H9 (cell line): ENCODE measurements at regions not wholly inside any gene's neighbourhood (a gene's known extent, or its start where the extent isn't known, plus 50 kb on each side); places are given as distances from the start of the nearest gene placed in this dataset.

ENCODE experiments used
- DNase-seq: peaks from one replicate; pipeline ENCODE4 v3.0.0-alpha.2; 2017
- H2AFZ ChIP-seq: one replicate; pipeline ENCODE4 v1.6.1; 2013; ENCODE audit warnings: mild to moderate bottlenecking, low read length, control low read depth, moderate library complexity
- H2AK5ac ChIP-seq: 2 replicates; pipeline ENCODE4 v1.6.1; 2013; ENCODE audit warnings: low read length, control low read depth, mixed read lengths; ENCODE audit not compliant: insufficient read length
- H2BK120ac ChIP-seq: one replicate; pipeline ENCODE4 v1.6.1; 2013; ENCODE audit warnings: low read depth, mild to moderate bottlenecking, low read length, control low read depth, inconsistent platforms; ENCODE audit not compliant: poor library complexity, severe bottlenecking
- H2BK12ac ChIP-seq: 2 replicates; pipeline ENCODE4 v1.6.1; 2013; ENCODE audit warnings: low read length, control low read depth, mixed read lengths, low read depth; ENCODE audit not compliant: insufficient read length
- H2BK15ac ChIP-seq: 2 replicates; pipeline ENCODE4 v1.6.1; 2013; ENCODE audit warnings: low read depth, low read length, control low read depth
- H2BK20ac ChIP-seq: one replicate; pipeline ENCODE4 v1.6.1; 2013; ENCODE audit warnings: low read depth, mild to moderate bottlenecking, low read length, control low read depth, inconsistent platforms; ENCODE audit not compliant: poor library complexity, severe bottlenecking
- H2BK5ac ChIP-seq: 2 replicates; pipeline ENCODE4 v1.6.1; 2013; ENCODE audit warnings: low read length, control low read depth, mixed read lengths; ENCODE audit not compliant: insufficient read length
- H3K14ac ChIP-seq: 2 replicates; pipeline ENCODE4 v1.6.1; 2013; ENCODE audit warnings: low read length, control low read depth; ENCODE audit not compliant: insufficient read depth
- H3K18ac ChIP-seq: 2 replicates; pipeline ENCODE4 v1.6.1; 2013; ENCODE audit warnings: low read depth, mild to moderate bottlenecking, mixed read lengths, low read length, control low read depth; ENCODE audit not compliant: insufficient read length
- H3K23ac ChIP-seq: 2 replicates; pipeline ENCODE4 v1.6.1; 2013; ENCODE audit warnings: low read length, control low read depth, mixed read lengths, low read depth; ENCODE audit not compliant: insufficient read length
- H3K23me2 ChIP-seq: 2 replicates; pipeline ENCODE4 v1.6.1; 2013; ENCODE audit warnings: low read depth, mild to moderate bottlenecking, mixed read lengths, low read length, control low read depth; ENCODE audit not compliant: insufficient read length, poor library complexity, severe bottlenecking
- H3K27ac ChIP-seq: 2 replicates; pipeline ENCODE4 v1.5.1; 2013; ENCODE audit warnings: low read length, control low read depth, mixed read lengths, low read depth; ENCODE audit not compliant: insufficient read length
- H3K27me3 ChIP-seq: 2 replicates; pipeline ENCODE4 v1.6.1; 2013; ENCODE audit warnings: low read length, control low read depth, inconsistent platforms; ENCODE audit not compliant: insufficient read depth
- H3K4ac ChIP-seq: 2 replicates; pipeline ENCODE4 v1.6.1; 2013; ENCODE audit warnings: low read depth, mild to moderate bottlenecking, control low read depth, inconsistent platforms, low read length, moderate library complexity
- H3K4me1 ChIP-seq: 2 replicates; pipeline ENCODE4 v1.6.1; 2013; ENCODE audit warnings: low read length, control low read depth, inconsistent platforms; ENCODE audit not compliant: insufficient read depth
- H3K4me2 ChIP-seq: 2 replicates; pipeline ENCODE4 v1.6.1; 2013; ENCODE audit warnings: low read length, control low read depth, mixed read lengths; ENCODE audit not compliant: insufficient read length, insufficient read depth
- H3K56ac ChIP-seq: 2 replicates; pipeline ENCODE4 v1.6.1; 2013; ENCODE audit warnings: low read depth, mild to moderate bottlenecking, mixed read lengths, low read length, control low read depth; ENCODE audit not compliant: insufficient read length
- H3K79me1 ChIP-seq: 2 replicates; pipeline ENCODE4 v1.6.1; 2013; ENCODE audit warnings: low read depth, mild to moderate bottlenecking, moderate library complexity, low read length, control low read depth, inconsistent platforms; ENCODE audit not compliant: insufficient read depth, poor library complexity, severe bottlenecking
- H3K79me2 ChIP-seq: 2 replicates; pipeline ENCODE4 v1.6.1; 2013; ENCODE audit warnings: low read length, control low read depth, inconsistent platforms; ENCODE audit not compliant: insufficient read depth
- H3K9ac ChIP-seq: 2 replicates; pipeline ENCODE4 v1.6.1; 2013; ENCODE audit warnings: low read length, control low read depth, mixed read lengths; ENCODE audit not compliant: insufficient read length; ENCODE audit errors: extremely low read depth
- H3K9me3 ChIP-seq: one replicate; pipeline ENCODE4 v1.6.1; 2013; ENCODE audit warnings: low read depth, low read length, inconsistent platforms; ENCODE audit not compliant: control insufficient read depth
- H3T11ph ChIP-seq: one replicate; pipeline ENCODE4 v1.6.1; 2013; ENCODE audit warnings: mild to moderate bottlenecking, low read length, control low read depth, inconsistent platforms
- H4K20me1 ChIP-seq: one replicate; pipeline ENCODE4 v1.6.1; 2013; ENCODE audit not compliant: control insufficient read depth, insufficient read length, insufficient read depth
- H4K5ac ChIP-seq: 2 replicates; pipeline ENCODE4 v1.6.1; 2013; ENCODE audit warnings: low read depth, mild to moderate bottlenecking, mixed read lengths, low read length, control low read depth; ENCODE audit not compliant: insufficient read length
- H4K8ac ChIP-seq: replicated peaks from 2 replicates; pipeline ENCODE4 v1.6.1; 2013; ENCODE audit warnings: low read length, control low read depth, mixed read lengths, low read depth; ENCODE audit not compliant: insufficient read length
- H4K91ac ChIP-seq: 2 replicates; pipeline ENCODE4 v1.6.1; 2013; ENCODE audit warnings: low read depth, mild to moderate bottlenecking, moderate library complexity, mixed read lengths, low read length, control low read depth; ENCODE audit not compliant: insufficient read length
- H3K27ac Mint-ChIP-seq, 3 experiments: 2 replicates in 2 of 3; 3 replicates in 1 of 3; pipeline ENCODE4 v1.8.0; 2020 to 2021; ENCODE audit warnings: mixed read lengths in 3 of 3, mild to moderate bottlenecking in 1 of 3, moderate library complexity in 1 of 3
- H3K27me3 Mint-ChIP-seq: 2 replicates; pipeline ENCODE4 v1.8.0; 2021; ENCODE audit warnings: low read depth, mild to moderate bottlenecking, moderate library complexity, mixed read lengths
- H3K36me3 Mint-ChIP-seq, 3 experiments: 2 replicates in 2 of 3; 3 replicates in 1 of 3; pipeline ENCODE4 v1.8.0; 2020 to 2021; ENCODE audit warnings: low read depth in 3 of 3, mixed read lengths in 3 of 3; ENCODE audit not compliant: insufficient read depth in 1 of 3
- H3K4me1 Mint-ChIP-seq, 2 experiments: 2 replicates each; pipeline ENCODE4 v1.8.0; 2020; ENCODE audit warnings: mixed read lengths in 2 of 2
- H3K4me3 Mint-ChIP-seq, 2 experiments: 2 replicates in 1 of 2; 3 replicates in 1 of 2; pipeline ENCODE4 v1.8.0; 2020 to 2021; ENCODE audit warnings: mild to moderate bottlenecking in 2 of 2, mixed read lengths in 2 of 2, moderate library complexity in 1 of 2
- H3K9me3 Mint-ChIP-seq, 2 experiments: 2 replicates in 1 of 2; 3 replicates in 1 of 2; pipeline ENCODE4 v1.8.0; 2020; ENCODE audit warnings: mild to moderate bottlenecking in 2 of 2, mixed read lengths in 2 of 2, moderate library complexity in 1 of 2
- WGBS: extraction: QIAGEN DNeasy Blood & Tissue Kit; methylation state at CpG from one replicate; pipeline ENCODE4 v1.1.7; 2013; ENCODE audit warnings: missing lambda C conversion rate, low lambda C conversion rate, mixed read lengths; ENCODE audit not compliant: insufficient read length; ENCODE audit errors: extremely low coverage; 5-methylcytosine and 5-hydroxymethylcytosine counted together
- TF ChIP-seq, protein P1 (sequence below): fragments of 200-600 bp; sonication (generic); conservative IDR thresholded peaks from 3 replicates; pipeline ENCODE4 v1.8.0; 2021; ENCODE audit warnings: antibody characterized with exemption, mild to moderate bottlenecking

DNA sequence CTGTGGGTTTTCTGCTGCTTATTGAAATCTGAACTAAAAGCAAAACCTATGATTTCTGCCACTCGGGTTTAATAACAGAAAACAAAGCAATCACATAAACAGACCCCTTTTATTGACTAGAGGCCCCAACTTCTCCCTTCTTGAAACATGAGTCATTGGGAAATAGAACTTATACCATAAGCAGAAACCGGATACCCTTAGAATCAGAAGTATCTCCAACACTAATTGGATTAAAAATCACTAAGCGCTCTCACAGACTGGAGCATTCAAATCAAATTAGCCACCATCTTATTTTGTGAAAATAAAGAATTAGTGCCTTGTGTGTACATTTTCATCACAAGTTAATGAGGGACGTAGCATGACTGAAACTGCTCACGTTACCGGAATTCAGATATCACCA, 206.9 kb downstream of the WDR11 start:
- Histone ChIP-seq H3K79me1 (no peaks in the 10 kb centered on the region), H2BK120ac (no peak overlapping the region), H3K14ac (no peak overlapping the region), H4K8ac (no peak overlapping the region), H3K18ac (no peak overlapping the region), H3K23ac (no peak overlapping the region), H2BK5ac (no peak overlapping the region), H3K9me3 (no peaks in the 10 kb centered on the region), H3K4ac (no peak overlapping the region), H3K56ac (no peak overlapping the region), H4K20me1 (no peaks in the 10 kb centered on the region), H3K27me3 (no peaks in the 10 kb centered on the region), H2AFZ (no peak overlapping the region), H3K23me2 (no peaks in the 10 kb centered on the region), H2BK20ac (no peak overlapping the region), H2BK15ac (no peak overlapping the region), H2BK12ac (no peak overlapping the region), H3K4me1 (no peaks in the 10 kb centered on the region), H2AK5ac (no peak overlapping the region), H3T11ph (no peak overlapping the region), H3K27ac (no peak overlapping the region), H3K79me2 (no peaks in the 10 kb centered on the region), H3K9ac (no peak overlapping the region), H3K4me2 (no peak overlapping the region), H4K91ac (no peak overlapping the region), H4K5ac (no peak overlapping the region)
- no peaks in the 10 kb centered on the region for H3K36me3 Mint-ChIP-seq
- H3K27me3 Mint-ChIP-seq = no peaks in the 10 kb centered on the region; the same call in none of the 2 replicates
- H3K27ac Mint-ChIP-seq = no peak overlapping the region
- TF ChIP-seq, protein P1, sequence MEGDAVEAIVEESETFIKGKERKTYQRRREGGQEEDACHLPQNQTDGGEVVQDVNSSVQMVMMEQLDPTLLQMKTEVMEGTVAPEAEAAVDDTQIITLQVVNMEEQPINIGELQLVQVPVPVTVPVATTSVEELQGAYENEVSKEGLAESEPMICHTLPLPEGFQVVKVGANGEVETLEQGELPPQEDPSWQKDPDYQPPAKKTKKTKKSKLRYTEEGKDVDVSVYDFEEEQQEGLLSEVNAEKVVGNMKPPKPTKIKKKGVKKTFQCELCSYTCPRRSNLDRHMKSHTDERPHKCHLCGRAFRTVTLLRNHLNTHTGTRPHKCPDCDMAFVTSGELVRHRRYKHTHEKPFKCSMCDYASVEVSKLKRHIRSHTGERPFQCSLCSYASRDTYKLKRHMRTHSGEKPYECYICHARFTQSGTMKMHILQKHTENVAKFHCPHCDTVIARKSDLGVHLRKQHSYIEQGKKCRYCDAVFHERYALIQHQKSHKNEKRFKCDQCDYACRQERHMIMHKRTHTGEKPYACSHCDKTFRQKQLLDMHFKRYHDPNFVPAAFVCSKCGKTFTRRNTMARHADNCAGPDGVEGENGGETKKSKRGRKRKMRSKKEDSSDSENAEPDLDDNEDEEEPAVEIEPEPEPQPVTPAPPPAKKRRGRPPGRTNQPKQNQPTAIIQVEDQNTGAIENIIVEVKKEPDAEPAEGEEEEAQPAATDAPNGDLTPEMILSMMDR = no peak
- peaks cover 0 to 2% of the 10 kb centered on the region in 2 experiments; a peak in 1 of 4 replicates for H3K4me1 Mint-ChIP-seq
- no CpG with 5 or more reads among the region's 6 CpGs for WGBS
- peaks cover 3% of the 10 kb centered on the region in 2 experiments; a peak in 3 of 5 replicates for H3K9me3 Mint-ChIP-seq
- DNase-seq = no peak
- H3K4me3 Mint-ChIP-seq = no peak overlapping the region
